Astrocyte of the cerebellum (primary cell): ENCODE measurements at regions not wholly inside any gene's neighbourhood (a gene's known extent, or its start where the extent isn't known, plus 50 kb on each side); places are given as distances from the start of the nearest gene placed in this dataset.
A peak's percentile ranks its signal among the peaks of the same experiment; 100 is the strongest.

Source experiments
- DNase-seq: peaks from one replicate; pipeline ENCODE4 v3.0.0-alpha.2; 2011; ENCODE audit warnings: low read depth
- H3K4me3 ChIP-seq: 2 replicates; pipeline ENCODE4 v1.5.1; 2011; ENCODE audit warnings: mild to moderate bottlenecking, low read depth, low read length, moderate library complexity
- in situ Hi-C: cut with HindIII; loops from 2 replicates; pipeline ENCODE4 v1.10.0; 2017; ENCODE audit warnings: low sequenced_read_pairs
- TF ChIP-seq, protein P1 (sequence below): IDR thresholded peaks from 2 replicates; pipeline ENCODE4 v1.5.1; 2012; ENCODE audit warnings: low read length, low read depth, moderate library complexity, mild to moderate bottlenecking; ENCODE audit errors: missing control alignments

DNA sequence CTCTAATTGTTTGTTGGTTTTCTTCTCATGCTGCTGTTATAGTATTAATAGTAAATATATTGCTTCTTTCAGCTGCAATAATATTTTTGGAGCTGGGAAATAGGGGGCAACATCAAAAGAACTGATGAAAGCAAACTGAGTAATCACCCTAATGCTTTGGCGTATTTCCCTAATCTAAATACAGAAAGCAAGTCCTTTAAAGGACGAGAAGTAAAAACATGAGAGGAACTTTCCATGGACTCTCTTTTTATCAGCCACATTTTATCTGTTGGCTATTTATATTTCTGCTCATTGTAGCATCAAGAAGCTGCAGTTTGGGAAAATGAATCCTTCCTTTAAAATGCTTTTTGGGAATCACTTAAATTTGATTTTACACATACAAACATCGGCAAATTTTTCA, 139.9 kb upstream of the SLC8A1 start:
- no peak for DNase-seq
- TF ChIP-seq, protein P1, sequence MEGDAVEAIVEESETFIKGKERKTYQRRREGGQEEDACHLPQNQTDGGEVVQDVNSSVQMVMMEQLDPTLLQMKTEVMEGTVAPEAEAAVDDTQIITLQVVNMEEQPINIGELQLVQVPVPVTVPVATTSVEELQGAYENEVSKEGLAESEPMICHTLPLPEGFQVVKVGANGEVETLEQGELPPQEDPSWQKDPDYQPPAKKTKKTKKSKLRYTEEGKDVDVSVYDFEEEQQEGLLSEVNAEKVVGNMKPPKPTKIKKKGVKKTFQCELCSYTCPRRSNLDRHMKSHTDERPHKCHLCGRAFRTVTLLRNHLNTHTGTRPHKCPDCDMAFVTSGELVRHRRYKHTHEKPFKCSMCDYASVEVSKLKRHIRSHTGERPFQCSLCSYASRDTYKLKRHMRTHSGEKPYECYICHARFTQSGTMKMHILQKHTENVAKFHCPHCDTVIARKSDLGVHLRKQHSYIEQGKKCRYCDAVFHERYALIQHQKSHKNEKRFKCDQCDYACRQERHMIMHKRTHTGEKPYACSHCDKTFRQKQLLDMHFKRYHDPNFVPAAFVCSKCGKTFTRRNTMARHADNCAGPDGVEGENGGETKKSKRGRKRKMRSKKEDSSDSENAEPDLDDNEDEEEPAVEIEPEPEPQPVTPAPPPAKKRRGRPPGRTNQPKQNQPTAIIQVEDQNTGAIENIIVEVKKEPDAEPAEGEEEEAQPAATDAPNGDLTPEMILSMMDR = no peak

DNA sequence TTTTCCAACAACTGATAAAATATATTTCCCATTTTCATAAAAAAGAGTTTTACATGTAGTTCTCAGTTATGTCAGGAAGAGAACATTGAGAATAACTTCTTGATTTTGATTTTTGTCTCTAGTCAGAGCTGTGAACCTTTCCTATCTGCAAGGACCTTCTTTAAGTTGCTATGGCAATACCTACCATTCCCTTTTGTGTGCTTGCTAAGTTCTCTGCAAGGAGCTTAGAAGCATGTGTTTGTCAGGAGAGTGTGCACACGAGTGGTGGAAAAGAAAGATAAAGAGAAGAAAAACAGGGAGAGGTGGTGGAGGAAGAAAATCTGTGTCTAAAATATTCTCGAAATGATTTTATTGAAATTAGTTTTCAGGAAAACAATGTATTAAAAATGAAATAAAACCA, 140.3 kb upstream of the SLC8A1 start:
- in situ Hi-C loops = no loop called here
- TF ChIP-seq, protein P1 = no peak
- no peak overlapping the region for H3K4me3 ChIP-seq
- no peak for DNase-seq

More for the DNA sequence above, 139.9 kb upstream of the SLC8A1 start:
- no peak overlapping the region for H3K4me3 ChIP-seq
- in situ Hi-C loops = no loop called here

GRCh38 chr2:40606862-40607261, 155.0 kb upstream of the SLC8A1 start:
- in situ Hi-C loops = no loop called here
- DNase-seq = no peak
- TF ChIP-seq, protein P1 = no peak

GRCh38 chr2:40611196-40611595, 159.3 kb upstream of the SLC8A1 start:
- TF ChIP-seq, protein P1 = no peak
- no peak for DNase-seq
- no peak overlapping the region for H3K4me3 ChIP-seq
- in situ Hi-C loops = no loop called here

More at GRCh38 chr2:40606862-40607261, 155.0 kb upstream of the SLC8A1 start:
- no peak overlapping the region for H3K4me3 ChIP-seq

GRCh38 chr2:40625849-40626248, 174.0 kb upstream of the SLC8A1 start:
- in situ Hi-C loops = no loop called here
- no peak overlapping the region for H3K4me3 ChIP-seq
- DNase-seq = peak; percentile 47
- TF ChIP-seq, protein P1 = no peak

DNA sequence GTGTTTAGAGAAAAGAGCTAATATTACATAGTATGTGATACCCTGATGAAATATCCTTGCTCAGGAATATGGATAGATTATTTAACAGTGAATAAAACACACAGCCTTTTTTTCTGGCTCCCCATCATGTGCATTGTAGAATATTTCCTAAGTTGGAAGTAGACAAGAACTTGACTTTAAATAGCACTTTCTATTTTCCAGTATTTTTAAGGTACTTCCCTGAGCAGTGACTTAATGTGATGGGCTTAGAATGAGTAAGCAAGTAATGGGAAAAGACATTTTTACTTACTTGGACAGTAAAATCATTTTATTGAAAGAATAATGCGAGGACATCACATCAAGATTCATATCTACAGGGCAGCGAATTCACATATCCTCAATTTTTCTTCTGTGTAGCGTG, 176.7 kb upstream of the SLC8A1 start:
- TF ChIP-seq, protein P1 = no peak
- no peak overlapping the region for H3K4me3 ChIP-seq
- DNase-seq = no peak
- in situ Hi-C loops = no loop called here

DNA sequence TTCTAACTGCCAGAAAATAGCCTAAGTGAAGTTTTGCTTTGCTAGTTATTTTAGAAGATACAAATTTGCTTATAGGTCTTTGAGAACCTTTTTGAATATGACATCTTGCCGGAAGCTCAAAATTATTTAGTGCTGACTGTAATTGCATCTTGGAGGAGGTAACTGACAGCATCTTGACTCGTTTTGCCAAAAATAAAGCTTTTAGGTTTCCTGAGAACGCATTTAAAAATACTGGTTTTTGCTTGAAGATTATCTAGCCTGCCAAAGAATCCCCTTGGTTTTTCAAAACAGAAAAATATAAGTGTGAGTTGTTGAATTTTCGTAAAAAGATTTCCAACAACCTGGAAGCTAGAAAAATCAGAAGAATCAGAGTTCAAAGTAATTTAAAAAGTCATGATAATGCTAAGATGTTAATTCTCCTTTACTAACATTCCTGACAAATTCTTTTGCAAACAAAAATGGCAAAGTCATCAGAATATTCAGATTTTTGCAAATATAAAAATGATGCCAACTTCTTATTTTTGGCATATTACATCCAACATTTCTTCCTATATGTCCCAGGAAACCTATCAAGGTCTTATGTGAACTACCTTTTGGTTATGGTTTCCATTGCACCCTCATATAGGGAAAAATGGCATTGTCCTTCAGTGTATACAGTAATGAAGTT, 178.0 kb upstream of the SLC8A1 start:
- TF ChIP-seq, protein P1 = no peak
- in situ Hi-C loops = no loop called here
- no peak overlapping the region for H3K4me3 ChIP-seq
- DNase-seq = no peak
